Calu3 (cell line): ENCODE measurements at regions not wholly inside any gene's neighbourhood (a gene's known extent, or its start where the extent isn't known, plus 50 kb on each side); places are given as distances from the start of the nearest gene placed in this dataset.

Experiments
- BruUV-seq: library from RNA; stranded (reverse); fragments of 400-500 nt; replicated peaks from 2 replicates; lab custom pipeline; 2021; lab: Mats Ljungman, UMichigan
- CTCF ChIA-PET: fragments of 300-600 bp; sonication (Branson Sonifier 250); formaldehyde crosslinking; loops from one replicate; lab custom pipeline; 2022; ENCODE audit warnings: antibody characterized with exemption; lab: Charles Lee
- DNase-seq: peaks from one replicate; pipeline ENCODE4 v3.0.0; 2022
- H3K27ac Mint-ChIP-seq: one replicate; pipeline ENCODE4 v1.8.0; 2022; ENCODE audit warnings: mixed read lengths; ENCODE audit not compliant: unreplicated experiment
- H3K27me3 Mint-ChIP-seq: one replicate; pipeline ENCODE4 v1.8.0; 2022; ENCODE audit warnings: mixed read lengths; ENCODE audit not compliant: unreplicated experiment
- H3K36me3 Mint-ChIP-seq: one replicate; pipeline ENCODE4 v1.8.0; 2022; ENCODE audit warnings: mild to moderate bottlenecking, moderate library complexity, mixed read lengths; ENCODE audit not compliant: insufficient read depth, unreplicated experiment
- H3K4me1 Mint-ChIP-seq: one replicate; pipeline ENCODE4 v1.8.0; 2022; ENCODE audit warnings: mild to moderate bottlenecking, low read depth, mixed read lengths; ENCODE audit not compliant: unreplicated experiment
- H3K4me3 Mint-ChIP-seq: one replicate; pipeline ENCODE4 v1.8.0; 2022; ENCODE audit warnings: mild to moderate bottlenecking, low read depth, moderate library complexity, mixed read lengths; ENCODE audit not compliant: unreplicated experiment
- H3K9me3 Mint-ChIP-seq: one replicate; pipeline ENCODE4 v1.8.0; 2022; ENCODE audit warnings: low read depth, mixed read lengths; ENCODE audit not compliant: unreplicated experiment
- CTCF ChIP-seq: fragments of 200-600 bp; IDR thresholded peaks from one replicate; pipeline ENCODE4 v1.8.0; 2022; ENCODE audit warnings: antibody characterized with exemption; ENCODE audit not compliant: unreplicated experiment
- intact Hi-C: fragments of 100-400 bp; cut with micrococcal nuclease; formaldehyde crosslinking; loops from one replicate; pipeline ENCODE4 v1.10.0; 2022; ENCODE audit not compliant: unreplicated experiment

GRCh38 chr4:159008671-159009070 is 94.2 kb upstream of the RAPGEF2 start:
- BruUV-seq = no TSS peak
- TF ChIP-seq CTCF = no peak
- no peak for DNase-seq
- CTCF ChIA-PET = no interaction called here
- intact Hi-C loops = no loop called here
- Mint-ChIP-seq H3K27ac (no peak overlapping the region), H3K27me3 (no peaks in the 10 kb centered on the region), H3K4me3 (no peak overlapping the region), H3K36me3 (no peaks in the 10 kb centered on the region), H3K4me1 (peaks cover 19% of the 10 kb centered on the region), H3K9me3 (no peaks in the 10 kb centered on the region)

GRCh38 chr4:159009521-159009920 is 93.4 kb upstream of the RAPGEF2 start:
- DNase-seq = no peak
- Mint-ChIP-seq H3K9me3 (no peaks in the 10 kb centered on the region), H3K27ac (no peak overlapping the region), H3K36me3 (no peaks in the 10 kb centered on the region), H3K4me1 (peaks cover 19% of the 10 kb centered on the region), H3K27me3 (no peaks in the 10 kb centered on the region), H3K4me3 (no peak overlapping the region)
- CTCF ChIA-PET = no interaction called here
- BruUV-seq = no TSS peak
- intact Hi-C loops = no loop called here
- TF ChIP-seq CTCF = no peak

GRCh38 chr4:159010100-159010499 is 92.8 kb upstream of the RAPGEF2 start:
- no peak for TF ChIP-seq CTCF
- no peak overlapping the region for H3K4me3 Mint-ChIP-seq
- no peaks in the 10 kb centered on the region for H3K27me3 Mint-ChIP-seq
- no TSS peak for BruUV-seq
- intact Hi-C loops = no loop called here
- H3K4me1 Mint-ChIP-seq = peaks cover 19% of the 10 kb centered on the region
- H3K36me3 Mint-ChIP-seq = no peaks in the 10 kb centered on the region
- H3K9me3 Mint-ChIP-seq = no peaks in the 10 kb centered on the region
- DNase-seq = no peak
- CTCF ChIA-PET = no interaction called here
- no peak overlapping the region for H3K27ac Mint-ChIP-seq

- Mint-ChIP-seq H3K27me3 (no peaks in the 10 kb centered on the region), H3K4me3 (no peak overlapping the region), H3K27ac (no peak overlapping the region), H3K36me3 (no peaks in the 10 kb centered on the region), H3K4me1 (peaks cover 17% of the 10 kb centered on the region), H3K9me3 (no peaks in the 10 kb centered on the region)
- DNase-seq = no peak
- TF ChIP-seq CTCF = no peak
- intact Hi-C loops = no loop called here
- no TSS peak for BruUV-seq
- CTCF ChIA-PET = no interaction called here
Observed at GRCh38 chr4:159010563-159011260, 92.2 kb upstream of the RAPGEF2 start.
